Central memory CD8-positive, alpha-beta T cell (primary cell): ENCODE measurements at regions not wholly inside any gene's neighbourhood (a gene's known extent, or its start where the extent isn't known, plus 50 kb on each side); places are given as distances from the start of the nearest gene placed in this dataset.
"Not testable (repeated sequence)": the region's sequence is repeated elsewhere in the genome, so short reads cannot be mapped to it uniquely, and the experiment has no call there.

Experiments
- ATAC-seq: fragments of 150-1000 bp; cut with Tn5 transposase; replicated peaks from 2 replicates; pipeline ENCODE4 v1.10.0; 2022; ENCODE audit warnings: mild to moderate bottlenecking, moderate FRiP score, moderate number of reproducible peaks; ENCODE audit not compliant: poor library complexity, severe bottlenecking; ENCODE audit errors: extremely low read depth
- DNase-seq, 2 donors: peaks; one replicate each; pipeline ENCODE4 v3.0.0; 2021; ENCODE audit warnings: low spot score in 2 of 2
- H3K27ac Mint-ChIP-seq: one replicate; pipeline ENCODE4 v1.8.0; 2022; ENCODE audit warnings: low read depth, mild to moderate bottlenecking, moderate library complexity, mixed read lengths
- H3K27me3 Mint-ChIP-seq: one replicate; pipeline ENCODE4 v1.8.0; 2022; ENCODE audit warnings: mixed read lengths
- H3K36me3 Mint-ChIP-seq: one replicate; pipeline ENCODE4 v1.8.0; 2022; ENCODE audit warnings: mild to moderate bottlenecking, moderate library complexity, mixed read lengths; ENCODE audit not compliant: insufficient read depth
- H3K4me1 Mint-ChIP-seq: one replicate; pipeline ENCODE4 v1.8.0; 2022; ENCODE audit warnings: mixed read lengths
- H3K4me3 Mint-ChIP-seq: one replicate; pipeline ENCODE4 v1.8.0; 2022; ENCODE audit warnings: mild to moderate bottlenecking, moderate library complexity, mixed read lengths
- H3K9me3 Mint-ChIP-seq: one replicate; pipeline ENCODE4 v1.8.0; 2022; ENCODE audit warnings: mixed read lengths

DNA sequence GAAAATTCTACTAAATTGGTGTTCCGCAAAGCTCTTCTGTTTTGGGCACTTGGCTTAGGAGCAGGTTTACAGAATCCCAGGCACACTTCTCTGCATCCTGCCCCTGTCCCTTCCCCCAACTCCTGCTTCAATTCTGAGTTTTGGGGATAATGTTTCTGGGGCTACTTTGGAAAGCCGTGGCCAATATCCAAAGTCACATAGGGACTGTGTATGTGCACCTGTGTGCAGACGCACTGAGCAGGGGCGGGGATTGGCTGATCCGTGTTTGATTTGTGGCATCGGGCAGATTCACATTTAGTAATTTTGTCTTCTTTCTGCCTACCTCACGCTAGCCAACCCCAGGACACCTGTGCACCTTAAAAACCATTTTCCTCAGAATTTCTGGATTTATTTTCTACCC is 491.9 kb downstream of the SIPA1L2 start:
- DNase-seq (no peak), ATAC-seq (no peak)
- H3K4me3 Mint-ChIP-seq = no peak overlapping the region
- no peaks in the 10 kb centered on the region for H3K36me3 Mint-ChIP-seq
- H3K27ac Mint-ChIP-seq = no peak overlapping the region
- no peaks in the 10 kb centered on the region for H3K9me3 Mint-ChIP-seq
- H3K27me3 Mint-ChIP-seq = peaks cover 22% of the 10 kb centered on the region
- no peaks in the 10 kb centered on the region for H3K4me1 Mint-ChIP-seq

DNA sequence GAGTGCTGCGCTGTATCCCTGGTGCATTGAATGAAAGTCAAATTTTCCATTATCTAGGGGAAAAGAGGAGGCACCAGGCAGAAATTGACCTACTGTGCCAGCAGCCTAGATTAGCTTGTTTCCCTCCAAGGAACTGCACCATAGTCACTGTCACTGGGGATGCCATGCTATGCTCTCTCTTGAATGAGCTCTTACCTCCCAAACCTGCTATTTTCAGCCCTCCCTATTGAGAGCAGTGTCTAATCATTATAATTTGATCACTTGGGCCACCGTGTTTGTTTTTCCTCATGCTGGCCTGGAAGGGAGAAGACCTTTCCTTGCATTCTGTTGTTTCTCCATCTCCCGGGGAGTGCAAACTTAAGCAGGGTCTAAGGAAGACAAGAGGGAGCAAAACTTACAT is 492.9 kb downstream of the SIPA1L2 start:
- DNase-seq (no peak), ATAC-seq (no peak)
- Mint-ChIP-seq H3K36me3 (no peaks in the 10 kb centered on the region), H3K27me3 (peaks cover 22% of the 10 kb centered on the region), H3K9me3 (no peaks in the 10 kb centered on the region), H3K4me1 (no peaks in the 10 kb centered on the region), H3K4me3 (no peak overlapping the region), H3K27ac (no peak overlapping the region)

DNA sequence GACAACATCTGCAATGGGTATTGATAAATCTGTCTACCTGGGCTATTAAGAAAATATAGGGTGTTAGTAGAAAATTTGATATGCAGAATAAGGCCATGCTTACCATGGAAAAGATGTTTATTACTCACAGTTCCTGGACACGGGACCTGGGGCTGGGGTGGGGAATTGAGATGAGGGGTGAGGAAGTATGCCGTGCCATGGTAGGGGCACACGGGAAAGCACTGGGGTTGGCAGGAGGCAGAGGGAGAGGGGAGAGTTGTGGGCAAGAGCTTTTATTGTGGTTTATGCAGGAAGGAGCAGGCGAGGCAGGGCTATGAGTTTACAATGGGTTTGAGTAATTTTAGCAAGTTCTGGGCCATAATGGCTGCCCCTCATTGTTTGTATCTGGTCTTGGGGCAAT is 493.8 kb downstream of the SIPA1L2 start:
- no peaks in the 10 kb centered on the region for H3K36me3 Mint-ChIP-seq
- no peaks in the 10 kb centered on the region for H3K4me1 Mint-ChIP-seq
- H3K27me3 Mint-ChIP-seq = peaks cover 31% of the 10 kb centered on the region
- H3K9me3 Mint-ChIP-seq = no peaks in the 10 kb centered on the region
- H3K27ac Mint-ChIP-seq = no peak overlapping the region
- no peak for DNase-seq
- no peak overlapping the region for H3K4me3 Mint-ChIP-seq
- no peak for ATAC-seq

DNA sequence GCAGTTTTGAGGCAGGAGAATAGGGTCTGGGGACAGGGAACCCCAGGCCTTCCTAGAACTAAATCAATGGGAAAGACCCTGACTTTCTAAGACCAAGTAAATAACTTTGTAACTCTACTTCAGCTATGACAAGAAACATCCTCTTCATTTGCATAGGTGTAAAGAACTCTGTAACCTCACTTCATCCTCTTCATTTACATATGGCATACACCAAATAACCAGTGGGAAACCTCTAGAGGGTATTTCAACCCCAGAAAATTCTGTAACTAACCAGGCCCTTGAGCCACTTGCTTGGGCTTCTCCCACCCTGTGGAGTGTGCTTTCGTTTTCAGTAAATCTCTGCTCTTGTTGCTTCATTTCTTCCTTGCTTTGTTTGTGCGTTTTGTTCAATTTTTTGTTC is 495.6 kb downstream of the SIPA1L2 start:
- Mint-ChIP-seq H3K9me3 (no peaks in the 10 kb centered on the region), H3K4me1 (no peaks in the 10 kb centered on the region), H3K27ac (no peak overlapping the region), H3K27me3 (peaks cover 46% of the 10 kb centered on the region), H3K36me3 (no peaks in the 10 kb centered on the region), H3K4me3 (no peak overlapping the region)
- DNase-seq = no peak
- ATAC-seq = no peak

DNA sequence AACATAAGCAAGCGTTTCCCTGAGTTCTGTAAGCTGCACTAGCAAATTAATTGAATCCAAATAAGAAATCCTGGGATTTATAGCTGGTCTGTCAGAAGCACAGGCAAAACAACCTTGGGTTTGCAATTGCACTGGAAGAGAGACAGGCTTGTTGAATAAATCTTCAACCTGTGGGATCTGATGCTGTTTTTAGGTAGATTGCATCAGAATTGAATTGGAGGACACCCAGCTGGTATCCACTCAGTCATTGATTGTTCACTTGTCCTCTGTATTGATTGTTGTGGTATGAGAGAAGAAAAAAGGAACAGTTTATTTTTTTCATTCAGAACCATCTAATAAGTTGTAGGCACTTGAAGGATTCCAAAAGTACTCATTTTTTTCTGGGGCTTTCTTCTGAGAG is 497.4 kb downstream of the SIPA1L2 start:
- Mint-ChIP-seq H3K4me3 (no peak overlapping the region), H3K27ac (no peak overlapping the region), H3K9me3 (no peaks in the 10 kb centered on the region), H3K4me1 (no peaks in the 10 kb centered on the region), H3K27me3 (peaks cover 56% of the 10 kb centered on the region), H3K36me3 (no peaks in the 10 kb centered on the region)
- DNase-seq = no peak
- no peak for ATAC-seq

DNA sequence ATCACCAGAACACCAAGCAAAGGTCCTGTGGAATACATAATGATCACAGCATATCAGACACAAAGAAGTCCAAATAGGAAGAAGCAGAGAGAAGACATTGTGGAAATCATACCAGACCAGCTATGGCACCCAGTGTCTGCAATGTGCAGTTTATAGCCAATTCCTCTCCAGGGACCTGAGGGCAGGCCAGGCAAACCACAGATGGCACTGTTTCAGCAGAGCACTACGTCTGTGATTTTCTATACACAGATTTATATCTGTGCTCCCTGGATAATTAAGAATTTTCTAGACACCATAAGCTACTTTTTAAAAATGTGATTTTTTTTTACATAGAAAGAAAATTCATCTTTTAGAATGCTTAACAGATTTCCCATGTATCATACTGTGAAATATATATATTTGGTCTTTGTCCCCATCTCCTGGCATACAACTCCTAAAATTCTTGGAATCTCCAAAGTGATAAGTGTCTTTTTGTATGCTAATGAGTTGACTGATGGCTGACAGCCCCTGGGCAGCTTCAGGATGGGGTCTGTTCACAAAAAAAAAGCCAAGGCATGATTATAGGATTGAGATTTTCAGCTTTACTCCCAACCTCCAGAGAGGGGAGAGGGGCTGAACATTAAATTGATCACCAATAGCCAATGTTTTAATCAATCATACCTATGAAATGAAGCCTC is 498.1 kb downstream of the SIPA1L2 start:
- no peak overlapping the region for H3K27ac Mint-ChIP-seq
- H3K9me3 Mint-ChIP-seq = no peaks in the 10 kb centered on the region
- ATAC-seq (no peak), DNase-seq (no peak)
- peaks cover 60% of the 10 kb centered on the region for H3K27me3 Mint-ChIP-seq
- no peaks in the 10 kb centered on the region for H3K4me1 Mint-ChIP-seq
- no peaks in the 10 kb centered on the region for H3K36me3 Mint-ChIP-seq
- no peak overlapping the region for H3K4me3 Mint-ChIP-seq

DNA sequence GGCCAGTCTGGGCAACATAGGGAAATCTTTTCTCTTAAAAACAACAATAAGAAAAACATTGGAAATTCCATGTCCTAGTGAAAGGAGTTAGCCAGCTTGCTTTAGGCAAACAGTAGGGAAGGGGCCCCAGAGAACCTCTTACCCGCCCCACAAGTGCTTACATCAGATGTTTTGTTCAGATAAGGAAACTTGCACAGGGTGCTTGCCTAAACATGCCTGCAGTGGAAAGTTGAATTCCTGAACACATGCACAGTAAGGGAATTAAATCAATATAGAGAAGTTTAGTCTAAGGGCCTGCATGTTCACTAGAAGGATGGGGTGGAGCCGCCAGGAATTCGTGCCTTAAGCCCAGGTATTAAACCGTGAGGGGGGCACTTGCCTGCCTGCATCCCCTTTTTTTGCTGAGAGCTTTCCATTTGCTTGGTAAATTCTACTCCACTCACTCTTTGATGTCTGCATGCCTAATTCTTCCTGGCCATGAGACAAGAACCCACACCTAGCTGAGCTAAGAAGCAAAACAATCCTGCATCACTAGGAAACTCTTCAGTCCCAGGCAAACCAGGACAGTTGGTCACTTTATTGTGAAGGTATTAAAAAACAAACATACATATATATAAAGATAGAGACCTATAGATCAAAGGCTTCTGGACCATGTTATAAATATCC is 499.0 kb downstream of the SIPA1L2 start:
- Mint-ChIP-seq H3K36me3 (no peaks in the 10 kb centered on the region), H3K9me3 (no peaks in the 10 kb centered on the region), H3K4me1 (no peaks in the 10 kb centered on the region), H3K27ac (no peak overlapping the region), H3K4me3 (no peak overlapping the region), H3K27me3 (peaks cover 58% of the 10 kb centered on the region)
- DNase-seq = no peak
- no peak for ATAC-seq

DNA sequence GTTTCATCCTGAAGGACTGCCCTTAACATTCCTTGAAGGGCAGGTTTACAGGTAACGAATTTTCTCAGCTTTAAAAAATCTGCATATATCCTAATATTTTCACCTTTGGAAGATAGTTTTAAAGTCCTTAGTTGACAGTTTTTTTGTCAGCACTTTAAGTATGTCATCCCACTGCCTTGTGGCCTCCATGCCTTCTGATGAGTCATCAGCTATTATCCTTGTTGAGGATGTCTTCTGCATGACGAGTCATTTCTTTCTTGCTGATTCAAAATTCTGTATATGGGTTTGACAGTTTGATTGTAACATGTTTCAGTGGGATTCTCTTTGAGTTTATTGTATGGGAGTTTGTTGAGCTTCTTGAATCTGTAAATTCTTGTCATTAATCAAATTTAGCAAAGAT is 500.6 kb downstream of the DISC1 start:
- Mint-ChIP-seq H3K9me3 (no peaks in the 10 kb centered on the region), H3K36me3 (no peaks in the 10 kb centered on the region), H3K4me1 (no peaks in the 10 kb centered on the region), H3K27me3 (peaks cover 63% of the 10 kb centered on the region), H3K27ac (no peak overlapping the region), H3K4me3 (no peak overlapping the region)
- DNase-seq = no peak
- ATAC-seq = no peak

DNA sequence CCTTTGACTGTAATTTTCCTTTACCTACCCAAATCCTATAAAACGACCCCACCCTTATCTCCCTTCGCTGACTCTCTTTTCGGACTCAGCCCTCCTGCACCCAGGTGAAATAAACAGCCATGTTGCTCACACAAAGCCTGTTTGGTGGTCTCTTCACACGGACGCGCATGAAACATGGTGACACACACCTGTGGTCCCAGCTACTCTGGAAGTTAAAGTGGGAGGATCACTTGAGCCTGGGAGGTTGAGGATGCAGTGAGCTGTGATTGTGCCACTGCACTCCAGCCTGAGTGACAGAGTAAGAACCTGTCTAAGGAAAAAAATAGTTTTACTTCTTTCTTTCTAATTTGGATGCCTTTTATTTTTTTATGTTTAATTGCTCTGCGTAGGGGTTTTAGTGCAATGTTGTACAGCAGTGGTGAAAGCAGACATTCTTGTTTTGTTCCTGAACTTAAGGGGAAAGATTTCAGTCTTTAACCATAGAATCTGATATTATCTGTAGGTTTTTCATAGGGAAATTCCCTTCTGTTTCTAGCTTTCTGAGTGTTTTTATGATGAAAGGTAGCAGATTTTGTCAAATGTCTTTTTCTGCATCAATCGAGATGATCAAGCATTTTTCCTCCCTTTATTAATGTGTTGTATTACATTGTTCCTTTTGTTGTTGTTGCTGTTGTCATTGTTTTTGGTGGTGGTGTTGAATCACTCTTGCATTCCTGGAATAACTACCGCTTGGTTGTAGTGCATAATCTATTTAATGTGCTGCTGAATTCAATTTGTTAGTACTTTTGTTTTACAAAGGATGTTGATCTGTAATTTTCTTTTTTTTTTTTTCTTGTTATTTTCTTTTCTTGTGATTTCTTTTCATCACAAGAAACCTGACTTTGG is 497.4 kb downstream of the DISC1 start:
- no peak for ATAC-seq
- H3K36me3 Mint-ChIP-seq = no peaks in the 10 kb centered on the region
- H3K9me3 Mint-ChIP-seq = no peaks in the 10 kb centered on the region
- H3K4me1 Mint-ChIP-seq = no peaks in the 10 kb centered on the region
- no peak overlapping the region for H3K27ac Mint-ChIP-seq
- H3K27me3 Mint-ChIP-seq = peaks cover 49% of the 10 kb centered on the region
- no peak for DNase-seq
- no peak overlapping the region for H3K4me3 Mint-ChIP-seq

DNA sequence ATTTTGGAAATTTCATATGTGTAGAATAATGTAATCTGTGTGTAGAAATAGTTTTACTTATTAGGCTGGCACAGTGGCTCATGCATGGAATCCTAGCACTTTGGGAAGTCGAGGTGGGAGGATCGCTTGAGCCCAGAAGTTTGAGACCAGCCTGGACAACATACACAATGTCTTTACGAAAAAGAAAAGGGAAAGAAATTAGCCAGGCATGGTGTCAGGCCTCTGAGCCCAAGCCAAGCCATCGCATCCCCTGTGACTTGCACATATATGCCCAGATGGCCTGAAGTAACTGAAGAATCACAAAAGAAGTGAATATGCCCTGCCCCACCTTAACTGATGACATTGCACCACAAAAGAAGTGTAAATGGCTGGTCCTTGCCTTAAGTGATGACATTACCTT is 491.3 kb downstream of the DISC1 start:
- not testable (repeated sequence) for H3K4me1 Mint-ChIP-seq, ATAC-seq, H3K36me3 Mint-ChIP-seq, H3K4me3 Mint-ChIP-seq, H3K9me3 Mint-ChIP-seq, DNase-seq, H3K27ac Mint-ChIP-seq
- H3K27me3 Mint-ChIP-seq = peaks cover 34% of the 10 kb centered on the region

DNA sequence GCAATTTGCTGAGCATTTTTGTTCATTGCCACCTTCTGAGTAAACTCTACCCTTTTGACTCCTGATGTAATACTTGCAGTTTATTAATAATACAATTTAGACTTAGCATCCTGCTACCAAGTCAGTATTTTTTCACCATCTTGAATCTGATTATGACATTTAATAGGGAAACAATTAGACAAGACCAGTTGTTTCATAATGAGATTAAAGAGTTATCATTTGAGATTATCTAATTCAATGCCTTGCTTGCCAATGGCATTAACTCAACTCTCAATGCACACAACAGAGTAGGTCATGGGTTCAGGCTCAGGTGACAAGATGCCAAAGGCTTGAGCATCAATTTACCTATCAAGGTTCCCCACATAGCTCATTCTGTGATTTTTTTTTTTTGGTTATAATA is 488.4 kb downstream of the DISC1 start:
- Mint-ChIP-seq H3K4me1 (no peaks in the 10 kb centered on the region), H3K9me3 (no peaks in the 10 kb centered on the region), H3K4me3 (no peak overlapping the region), H3K27me3 (peaks cover 40% of the 10 kb centered on the region), H3K27ac (no peak overlapping the region), H3K36me3 (no peaks in the 10 kb centered on the region)
- ATAC-seq (no peak), DNase-seq (no peak)

DNA sequence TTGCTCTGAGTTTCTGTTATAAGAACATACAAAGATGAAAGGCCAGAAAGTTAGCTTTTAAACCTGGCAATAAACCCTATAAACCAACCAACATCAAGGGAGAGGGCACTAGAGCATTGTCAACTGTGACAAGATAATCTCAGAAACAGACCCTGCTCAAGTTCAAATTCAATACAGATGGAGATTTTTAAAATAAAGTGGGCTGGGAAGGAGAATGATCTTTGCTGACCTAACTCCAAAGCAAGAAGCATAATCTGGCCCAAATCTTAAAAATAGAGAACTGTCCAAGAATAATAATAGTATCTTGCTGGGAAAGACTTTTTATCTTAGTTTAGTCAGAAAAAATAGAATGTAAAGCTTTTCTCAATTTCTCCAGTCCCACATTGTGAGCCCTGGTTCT is 485.5 kb downstream of the DISC1 start:
- Mint-ChIP-seq H3K27ac (no peak overlapping the region), H3K27me3 (peaks cover 44% of the 10 kb centered on the region), H3K36me3 (no peaks in the 10 kb centered on the region), H3K4me3 (no peak overlapping the region), H3K9me3 (no peaks in the 10 kb centered on the region), H3K4me1 (no peaks in the 10 kb centered on the region)
- ATAC-seq = no peak
- no peak for DNase-seq

DNA sequence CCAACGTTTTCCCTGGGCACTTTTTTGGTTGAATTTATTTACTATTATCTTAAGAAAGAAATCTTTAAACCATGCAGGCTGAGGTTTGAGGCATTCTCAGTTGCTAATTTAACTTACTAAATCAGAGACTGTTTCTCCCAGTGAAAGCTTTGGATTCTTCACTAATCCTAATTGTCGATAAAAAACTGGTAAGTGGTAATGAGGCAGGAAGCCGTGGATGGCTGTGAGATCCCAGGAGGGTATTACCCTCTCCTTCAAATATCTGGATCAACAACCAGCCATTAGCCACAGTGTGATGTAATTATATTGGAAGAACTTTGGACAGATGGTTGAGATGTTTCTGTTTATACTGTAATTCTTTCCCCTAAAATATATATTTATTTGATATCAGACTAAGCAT is 485.0 kb downstream of the DISC1 start:
- Mint-ChIP-seq H3K36me3 (no peaks in the 10 kb centered on the region), H3K4me3 (no peak overlapping the region), H3K27me3 (peaks cover 44% of the 10 kb centered on the region), H3K4me1 (no peaks in the 10 kb centered on the region), H3K27ac (no peak overlapping the region), H3K9me3 (no peaks in the 10 kb centered on the region)
- ATAC-seq (no peak), DNase-seq (no peak)
